Activated T-cell treated with anti-CD3 and anti-CD28 coated beads for 24 hours (primary cell): ENCODE measurements at regions not wholly inside any gene's neighbourhood (a gene's known extent, or its start where the extent isn't known, plus 50 kb on each side); places are given as distances from the start of the nearest gene placed in this dataset.
A peak's percentile ranks its signal among the peaks of the same experiment; 100 is the strongest.
"Not testable (repeated sequence)": the region's sequence is repeated elsewhere in the genome, so short reads cannot be mapped to it uniquely, and the experiment has no call there.

Experiments used
- DNase-seq: peaks from one replicate; pipeline ENCODE4 v3.0.0-alpha.2; 2020; ENCODE audit warnings: low read depth

DNA sequence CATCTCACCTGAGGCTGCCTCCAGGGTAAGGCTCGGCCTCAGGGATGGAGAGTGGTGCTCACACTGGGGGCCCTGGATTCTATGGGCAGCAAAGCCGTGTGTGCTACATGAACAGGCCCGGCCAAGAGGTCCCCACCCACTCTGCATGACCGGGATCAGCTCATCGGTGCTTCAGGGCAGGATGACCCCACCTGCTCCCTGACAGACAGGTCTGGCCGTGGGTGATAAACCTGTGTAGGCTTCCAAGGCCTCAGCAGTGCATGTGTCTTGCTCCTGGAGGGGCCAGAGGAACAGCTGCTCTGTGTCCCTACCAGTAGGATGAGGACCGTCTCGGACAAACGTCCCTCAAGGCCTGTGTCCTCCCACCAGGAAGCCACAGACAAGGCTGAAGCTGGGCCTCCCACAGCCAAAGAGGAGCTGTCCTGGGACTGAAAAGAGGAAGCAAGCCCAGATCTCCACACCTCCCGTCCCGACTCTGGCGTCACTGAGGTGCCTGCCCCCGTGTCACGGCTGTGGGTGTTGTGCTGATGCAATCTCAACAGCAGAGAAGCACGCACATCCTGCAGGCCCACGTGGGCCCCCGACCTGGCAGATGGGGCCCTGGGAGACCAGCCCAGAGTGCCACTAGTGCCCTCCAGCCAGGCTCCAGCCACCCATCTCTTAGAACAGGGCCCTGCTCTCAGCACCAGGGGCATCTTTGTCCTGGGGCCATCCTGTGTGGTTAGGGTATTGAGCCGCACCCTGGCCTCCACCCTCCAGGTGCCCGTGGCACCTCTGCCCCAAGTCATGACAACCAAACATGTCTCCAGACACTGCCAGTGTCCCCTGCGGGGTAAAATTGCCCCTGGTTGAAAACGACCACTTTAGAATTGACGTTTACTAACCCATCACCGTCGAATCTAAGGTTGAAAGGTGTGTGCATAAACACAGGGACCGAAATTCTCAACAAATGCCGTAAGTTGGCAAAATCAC, 5455.9 kb upstream of the TPTE start:
- peak; percentile 44 for DNase-seq

DNA sequence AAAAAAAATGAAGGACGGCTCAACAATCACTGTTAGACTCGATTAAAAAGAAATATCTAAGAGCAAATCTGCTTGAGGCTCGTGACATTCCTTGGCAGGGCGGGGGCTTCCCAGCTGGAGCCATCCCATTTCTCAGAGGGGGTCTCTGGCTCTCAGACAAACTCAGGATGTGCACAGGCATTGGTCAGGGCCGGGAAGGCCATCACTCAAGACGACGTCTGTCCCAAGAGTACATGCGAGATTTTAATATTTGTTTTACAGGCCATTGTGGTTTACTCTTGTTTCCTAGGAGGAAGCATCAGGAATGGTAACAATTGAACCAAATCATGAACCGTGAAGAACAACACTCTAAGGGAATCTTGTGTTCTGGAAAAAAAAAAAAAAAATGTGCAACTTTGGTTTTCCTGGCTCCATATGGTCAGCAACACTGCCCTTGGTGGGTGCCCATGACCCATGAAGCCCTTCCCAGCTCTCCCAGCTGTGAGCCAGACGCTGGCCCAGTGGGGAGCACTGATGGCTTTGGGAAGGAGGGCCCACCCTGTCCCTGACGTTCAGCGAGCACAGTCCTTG, 5454.6 kb upstream of the TPTE start:
- DNase-seq = not testable (repeated sequence)

- not testable (repeated sequence) for DNase-seq
These were observed 5453.9 kb upstream of the TPTE start for GRCh38 chr21:5067326-5068048.

GRCh38 chr21:5068649-5069048, 5452.7 kb upstream of the TPTE start:
- DNase-seq = not testable (repeated sequence)

GRCh38 chr21:5071180-5071579, 5450.2 kb upstream of the TPTE start:
- not testable (repeated sequence) for DNase-seq

DNA sequence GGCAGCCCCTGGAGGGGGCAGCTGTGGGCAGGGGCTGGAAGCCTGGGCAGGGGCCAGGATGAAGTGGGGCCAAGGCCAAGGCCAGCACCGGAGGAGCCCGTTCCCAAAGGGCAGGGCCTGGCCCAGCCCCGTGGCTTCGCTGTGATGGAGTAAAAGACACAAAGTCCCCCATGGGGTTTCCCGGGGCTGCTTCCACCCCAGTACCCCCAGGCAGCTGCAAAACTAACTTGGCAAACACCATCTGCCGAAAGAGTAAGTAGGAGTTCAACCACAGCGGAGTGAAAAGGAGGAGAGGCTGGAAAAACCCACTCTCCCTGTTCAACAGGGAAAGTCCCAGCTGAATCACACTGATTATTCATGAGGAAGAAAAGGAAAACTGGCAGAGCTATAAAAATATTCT, 5444.5 kb upstream of the TPTE start:
- DNase-seq = not testable (repeated sequence)

GRCh38 chr21:5079361-5079760, 5442.0 kb upstream of the TPTE start:
- DNase-seq = not testable (repeated sequence)

GRCh38 chr21:5080015-5080414, 5441.4 kb upstream of the TPTE start:
- DNase-seq = not testable (repeated sequence)

- DNase-seq = not testable (repeated sequence)
These were observed 5437.1 kb upstream of the TPTE start for GRCh38 chr21:5084246-5084645.

GRCh38 chr21:5085456-5085855, 5435.9 kb upstream of the TPTE start:
- DNase-seq = not testable (repeated sequence)

DNA sequence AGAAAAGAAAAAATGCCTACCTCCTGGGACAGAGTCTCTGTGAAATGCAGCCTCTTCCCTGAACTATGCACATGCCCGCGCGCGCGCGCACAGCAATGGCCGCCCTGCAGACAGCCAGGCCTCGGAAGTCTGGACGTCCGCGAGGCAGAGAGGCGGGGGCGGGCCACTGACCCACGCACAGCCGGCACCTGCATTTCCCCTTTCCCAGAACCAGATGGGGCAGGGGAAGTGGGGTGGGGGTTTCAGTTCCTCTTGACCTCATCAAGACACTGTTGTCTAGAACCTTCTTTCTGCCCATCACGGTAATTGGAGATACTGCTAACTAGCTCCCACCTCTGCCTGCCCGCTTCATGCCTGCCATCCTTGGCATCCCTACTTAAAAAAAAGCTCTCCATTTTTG, 5435.0 kb upstream of the TPTE start:
- DNase-seq = not testable (repeated sequence)

GRCh38 chr21:5088820-5089219, 5432.6 kb upstream of the TPTE start:
- DNase-seq = not testable (repeated sequence)

DNA sequence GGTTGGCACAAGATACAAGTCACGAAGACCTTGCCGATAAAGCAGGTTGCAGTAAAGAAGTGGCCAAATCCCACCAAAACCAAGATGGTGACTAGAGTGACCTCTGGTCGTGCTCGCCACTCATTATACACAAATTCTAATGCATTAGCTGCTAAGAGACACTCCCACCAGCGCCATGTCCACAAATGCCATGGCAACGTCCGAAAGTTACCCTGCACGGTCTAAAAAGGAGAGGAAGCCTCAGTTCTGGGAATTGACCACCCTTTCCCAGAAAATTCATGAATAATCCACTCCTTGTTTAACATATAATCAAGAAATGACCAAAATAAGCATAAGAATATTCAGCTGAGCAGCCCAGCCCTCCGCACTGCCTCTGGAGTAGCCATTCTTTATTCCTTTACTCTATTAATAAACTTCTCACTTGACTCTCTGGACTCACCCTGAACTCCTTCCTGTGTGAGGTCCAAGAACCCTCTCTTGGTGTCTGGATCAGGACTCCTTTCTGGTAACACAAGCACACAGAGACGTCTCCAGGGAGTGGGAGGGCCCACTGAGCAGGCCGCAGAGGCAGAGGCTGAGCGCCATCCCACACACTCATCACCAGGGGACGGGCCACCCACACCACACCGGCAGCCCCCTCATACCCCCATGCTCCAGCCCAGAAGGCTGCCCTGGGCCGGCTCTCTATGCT, 5431.8 kb upstream of the TPTE start:
- not testable (repeated sequence) for DNase-seq

DNA sequence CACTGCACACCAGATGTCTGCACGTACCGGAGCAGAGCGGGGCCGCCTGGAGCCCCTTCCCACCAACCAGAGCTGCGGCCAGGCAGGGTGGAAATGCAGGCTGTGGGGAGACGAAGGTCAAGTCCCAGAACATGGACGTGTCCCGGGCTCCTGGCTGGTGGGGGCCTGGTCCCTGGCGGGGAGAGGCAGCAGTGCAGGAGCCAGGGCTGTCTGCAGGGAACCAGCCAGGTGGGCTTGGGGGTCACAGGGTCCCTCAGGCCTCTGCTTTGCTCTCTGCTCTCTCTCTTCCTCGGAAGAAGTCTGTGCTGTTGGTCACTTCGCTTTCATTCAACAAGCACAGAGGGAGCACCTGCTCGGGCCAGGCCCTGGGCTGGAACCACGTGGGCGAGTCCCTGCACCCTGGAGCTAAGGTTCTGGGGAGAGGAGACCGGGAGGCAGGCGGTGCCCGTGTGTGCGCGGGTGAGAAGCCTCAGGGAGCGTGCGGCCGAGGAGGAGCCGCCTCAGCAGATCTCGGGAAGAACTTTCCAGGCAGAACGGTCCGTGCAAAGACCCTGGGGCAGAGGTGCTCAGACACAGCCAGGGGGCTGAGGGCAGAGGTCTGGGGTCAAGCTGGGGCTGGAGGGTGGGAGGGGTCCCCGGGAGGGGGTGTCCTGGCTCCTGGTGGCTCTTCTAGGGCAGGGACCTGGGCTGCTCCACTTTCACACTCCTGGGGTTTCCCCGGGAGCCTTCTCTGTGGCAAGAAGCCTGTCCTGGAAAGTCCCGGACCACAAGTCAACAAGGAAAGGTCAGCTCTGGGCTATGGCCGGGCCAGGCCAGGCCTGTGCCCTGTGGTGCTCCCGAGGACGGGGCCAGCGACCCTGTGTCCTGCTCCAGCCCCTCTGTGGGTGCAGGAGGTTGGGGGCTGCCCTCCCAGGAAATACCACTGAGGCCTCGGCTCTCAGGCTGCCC, 5431.0 kb upstream of the TPTE start:
- DNase-seq = not testable (repeated sequence)

DNA sequence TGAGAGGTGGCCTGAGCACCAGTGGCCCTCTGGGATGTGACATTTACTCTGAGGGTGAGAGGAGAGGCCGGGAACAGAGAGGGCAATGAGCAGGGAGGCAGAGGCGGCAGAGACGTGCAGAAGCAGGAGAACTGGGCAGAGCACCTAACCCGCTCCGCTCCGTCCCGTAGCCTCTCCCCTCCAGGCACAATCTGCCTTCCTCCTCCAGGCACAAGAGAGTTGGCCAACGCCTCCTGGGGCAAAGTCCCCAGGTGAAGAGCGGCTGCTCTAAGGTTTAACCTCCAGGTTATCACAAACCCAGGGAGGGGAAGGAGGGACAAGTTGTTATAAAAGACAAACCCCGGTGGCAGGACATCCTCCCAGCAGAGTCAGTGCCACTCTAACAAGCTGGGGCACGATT, 5430.1 kb upstream of the TPTE start:
- DNase-seq = not testable (repeated sequence)

- not testable (repeated sequence) for DNase-seq
These were observed 5425.8 kb upstream of the TPTE start for GRCh38 chr21:5095628-5096027.

- DNase-seq = not testable (repeated sequence)
These were observed 5423.2 kb upstream of the TPTE start for GRCh38 chr21:5098010-5098743.

DNA sequence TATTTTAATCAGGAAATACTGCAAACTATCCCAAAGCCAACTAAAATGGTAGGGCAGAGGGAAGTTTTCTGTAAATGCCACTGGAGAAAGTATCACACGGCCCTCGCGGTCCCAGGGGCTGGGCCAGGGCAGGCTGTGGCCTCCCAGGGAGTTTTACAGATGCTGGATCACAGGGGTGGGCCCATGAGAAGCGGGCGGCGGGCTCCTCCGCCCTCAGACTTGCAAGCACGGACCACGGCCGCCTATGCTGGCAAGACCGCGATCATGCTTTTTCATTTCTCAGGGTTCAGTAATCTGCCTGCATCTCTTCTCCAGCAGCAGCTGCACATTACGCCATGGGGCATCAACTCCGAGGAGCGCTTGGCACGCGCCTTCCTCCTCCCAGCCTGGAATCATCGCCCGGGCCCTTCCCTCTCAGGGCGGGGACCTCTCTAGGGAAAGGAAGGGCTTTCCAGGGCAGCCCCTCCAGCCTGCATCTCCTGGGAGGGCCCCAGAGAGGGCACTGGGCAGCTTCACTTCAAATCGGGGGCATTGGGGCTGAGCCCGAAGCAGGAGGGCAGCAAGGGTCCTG, 5420.7 kb upstream of the TPTE start:
- not testable (repeated sequence) for DNase-seq

GRCh38 chr21:5101749-5102148, 5419.6 kb upstream of the TPTE start:
- DNase-seq = peak; percentile 69
